Upper lobe of left lung (tissue), 4 donors: ENCODE measurements at regions not wholly inside any gene's neighbourhood (a gene's known extent, or its start where the extent isn't known, plus 50 kb on each side); places are given as distances from the start of the nearest gene placed in this dataset.
"Not testable (repeated sequence)": the region's sequence is repeated elsewhere in the genome, so short reads cannot be mapped to it uniquely, and the experiment has no call there.

Experiments
- CTCF ChIP-seq, 6 experiments: fragments of 450-650 bp in 4 of 6; fragments of 200-600 bp in 2 of 6; sonication (generic) in 2 of 6; IDR thresholded peaks; one replicate each; pipeline ENCODE4 v1.5.1; 2016 to 2019; ENCODE audit warnings: antibody characterized with exemption in 6 of 6
- EP300 ChIP-seq, 4 donors: sonication (generic); formaldehyde crosslinking; IDR thresholded peaks; one replicate each; pipeline ENCODE4 v1.5.1; 2017; ENCODE audit warnings: antibody characterized with exemption in 4 of 4, control low read depth in 2 of 4
- POLR2A ChIP-seq, 4 donors: fragments of 450-650 bp; IDR thresholded peaks; one replicate each; pipeline ENCODE4 v1.5.1; 2016 to 2017; ENCODE audit warnings: antibody characterized with exemption in 4 of 4, mild to moderate bottlenecking in 2 of 4
- POLR2AphosphoS5 ChIP-seq, 2 donors: sonication (generic); formaldehyde crosslinking; IDR thresholded peaks; one replicate each; pipeline ENCODE4 v1.5.1; 2017; ENCODE audit warnings: antibody characterized with exemption in 2 of 2

- TF ChIP-seq CTCF, POLR2A, EP300, POLR2AphosphoS5 (IDR thresholded peaks at IDR 0.05): not testable (repeated sequence)
Observed at GRCh38 chr1:206334481-206334880, 131.1 kb downstream of the SRGAP2 start.
